Right lobe of liver (tissue), 6 donors: ENCODE measurements at regions not wholly inside any gene's neighbourhood (a gene's known extent, or its start where the extent isn't known, plus 50 kb on each side); places are given as distances from the start of the nearest gene placed in this dataset.

Source experiments
- ATAC-seq, 4 donors: fragments of 200-7000 bp; cut with Tn5 transposase; one replicate each; pipeline ENCODE4 v1.9.1; 2020; ENCODE audit warnings: mild to moderate bottlenecking in 4 of 4, moderate library complexity in 4 of 4
- DNase-seq, 3 donors: peaks; one replicate each; pipeline ENCODE4 v3.0.0-alpha.2; 2020
- H3K27ac ChIP-seq, 3 donors: fragments of 200-600 bp; one replicate each; pipeline ENCODE4 v1.8.0; 2022
- H3K27me3 ChIP-seq, 2 donors: fragments of 200-600 bp; one replicate each; pipeline ENCODE4 v1.8.0; 2022
- H3K36me3 ChIP-seq, 4 donors: fragments of 200-600 bp; sonication (generic) in 1 of 4; one replicate each; pipeline versions ENCODE4 v1.5.1 to v1.8.0; 2017 to 2022; ENCODE audit warnings: control low read depth in 1 of 4
- H3K4me1 ChIP-seq, 4 donors: fragments of 200-600 bp; sonication (generic) in 1 of 4; one replicate each; pipeline versions ENCODE4 v1.5.1 to v1.8.0; 2017 to 2022; ENCODE audit warnings: control low read depth in 1 of 4
- H3K4me3 ChIP-seq, 3 donors: fragments of 200-600 bp; one replicate each; pipeline ENCODE4 v1.8.0; 2022
- H3K9me3 ChIP-seq, 4 donors: fragments of 200-600 bp; sonication (generic) in 1 of 4; one replicate each; pipeline versions ENCODE4 v1.5.1 to v1.8.0; 2017 to 2022; ENCODE audit warnings: control low read depth in 1 of 4
- POLR2A ChIP-seq: fragments of 450-650 bp; IDR thresholded peaks from one replicate; pipeline ENCODE4 v1.6.1; 2017; ENCODE audit warnings: antibody characterized with exemption, mild to moderate bottlenecking
- WGBS: methylation state at CpG from one replicate; pipeline ENCODE4 v1.1.6; 2018; ENCODE audit warnings: low coverage, low lambda C conversion rate; ENCODE audit not compliant: insufficient coverage; ENCODE audit errors: missing lambda C conversion rate; 5-methylcytosine and 5-hydroxymethylcytosine counted together
- intact Hi-C, 2 donors: fragments of 100-400 bp; cut with DNase I; formaldehyde crosslinking; loops; one replicate each; pipeline versions ENCODE4 v1.11.2 to v1.14.1; 2022
- TF ChIP-seq, protein P1 (sequence below), 4 donors: fragments of 200-600 bp in 3 of 4; fragments of 450-650 bp in 1 of 4; IDR thresholded peaks; one replicate each; pipeline versions ENCODE4 v1.5.1 to v1.8.0; 2016 to 2022; ENCODE audit warnings: antibody characterized with exemption in 4 of 4, mild to moderate bottlenecking in 2 of 4
- donor health status: DM: no; HTN: yes; CAD: no.
- donor health status: DM: no; HTN: no; CAD: no.
- donor health status: DM: no; HTN: no; CAD: no.
- donor health status: DM: no; HTN: yes; CAD: no.
- donor health status: DM: no; HTN: yes; CAD: no.

DNA sequence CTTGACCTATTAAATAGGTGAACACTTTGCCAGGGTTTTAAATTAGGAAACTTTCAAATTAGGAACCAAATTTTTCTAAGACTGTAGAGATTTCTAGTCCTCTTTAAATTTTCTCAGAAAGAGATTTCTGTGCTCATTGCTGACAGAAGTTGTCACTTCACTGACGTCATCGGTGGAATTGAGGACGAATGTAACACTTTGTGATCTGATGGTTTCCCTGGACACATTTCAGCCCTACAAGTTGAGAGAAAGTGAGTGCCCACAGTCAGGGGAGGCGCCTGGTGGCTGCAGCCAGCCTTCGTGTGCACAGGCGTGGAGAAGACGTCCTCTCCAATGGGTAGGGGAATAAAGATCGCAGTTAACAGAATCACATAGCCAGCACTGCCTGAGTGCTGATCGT is 396.5 kb upstream of the TSHZ3 start:
- WGBS: 61% methylated on average over 8 of the region's 9 CpGs
- Histone ChIP-seq H3K4me3 (no peak overlapping the region), H3K4me1 (no peaks in the 10 kb centered on the region), H3K36me3 (no peaks in the 10 kb centered on the region), H3K27ac (no peak overlapping the region), H3K27me3 (no peaks in the 10 kb centered on the region), H3K9me3 (no peaks in the 10 kb centered on the region)
- TF ChIP-seq, protein P1, sequence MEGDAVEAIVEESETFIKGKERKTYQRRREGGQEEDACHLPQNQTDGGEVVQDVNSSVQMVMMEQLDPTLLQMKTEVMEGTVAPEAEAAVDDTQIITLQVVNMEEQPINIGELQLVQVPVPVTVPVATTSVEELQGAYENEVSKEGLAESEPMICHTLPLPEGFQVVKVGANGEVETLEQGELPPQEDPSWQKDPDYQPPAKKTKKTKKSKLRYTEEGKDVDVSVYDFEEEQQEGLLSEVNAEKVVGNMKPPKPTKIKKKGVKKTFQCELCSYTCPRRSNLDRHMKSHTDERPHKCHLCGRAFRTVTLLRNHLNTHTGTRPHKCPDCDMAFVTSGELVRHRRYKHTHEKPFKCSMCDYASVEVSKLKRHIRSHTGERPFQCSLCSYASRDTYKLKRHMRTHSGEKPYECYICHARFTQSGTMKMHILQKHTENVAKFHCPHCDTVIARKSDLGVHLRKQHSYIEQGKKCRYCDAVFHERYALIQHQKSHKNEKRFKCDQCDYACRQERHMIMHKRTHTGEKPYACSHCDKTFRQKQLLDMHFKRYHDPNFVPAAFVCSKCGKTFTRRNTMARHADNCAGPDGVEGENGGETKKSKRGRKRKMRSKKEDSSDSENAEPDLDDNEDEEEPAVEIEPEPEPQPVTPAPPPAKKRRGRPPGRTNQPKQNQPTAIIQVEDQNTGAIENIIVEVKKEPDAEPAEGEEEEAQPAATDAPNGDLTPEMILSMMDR (IDR thresholded peaks at IDR 0.05): no peak
- no peak for TF ChIP-seq POLR2A
- ATAC-seq (no peak), DNase-seq (no peak)
- intact Hi-C loops: no loop called here

DNA sequence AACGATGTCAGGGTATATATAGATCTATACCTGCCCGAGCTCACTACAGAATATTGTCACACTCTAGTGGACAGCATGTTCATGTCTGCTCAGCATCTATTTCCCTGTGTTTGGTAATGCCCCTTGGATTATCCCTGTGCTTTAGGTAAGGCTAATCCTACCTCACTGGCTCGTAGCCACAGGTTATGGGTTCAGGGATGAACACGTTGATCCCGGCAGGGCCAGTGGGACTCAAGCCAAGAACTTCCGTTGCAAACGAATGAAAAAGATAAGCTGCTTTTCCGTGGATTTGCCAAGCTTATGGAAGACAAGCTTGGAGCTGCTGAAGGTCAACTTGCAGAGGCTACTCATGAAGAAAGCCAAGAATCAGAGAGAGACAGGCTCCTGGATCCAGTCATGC is 400.0 kb upstream of the TSHZ3 start:
- WGBS: 40% methylated on average over 6 of the region's 8 CpGs
- ATAC-seq: no peak
- intact Hi-C loops: no loop called here
- no peaks in the 10 kb centered on the region for H3K4me1 ChIP-seq
- TF ChIP-seq, protein P1 (IDR thresholded peaks at IDR 0.05): no peak
- no peak for TF ChIP-seq POLR2A
- no peak overlapping the region for H3K4me3 ChIP-seq
- H3K36me3 ChIP-seq: no peaks in the 10 kb centered on the region
- no peaks in the 10 kb centered on the region for H3K9me3 ChIP-seq
- no peaks in the 10 kb centered on the region for H3K27me3 ChIP-seq
- DNase-seq: peak in 1 of 3 donors; percentile 50
- no peak overlapping the region for H3K27ac ChIP-seq

DNA sequence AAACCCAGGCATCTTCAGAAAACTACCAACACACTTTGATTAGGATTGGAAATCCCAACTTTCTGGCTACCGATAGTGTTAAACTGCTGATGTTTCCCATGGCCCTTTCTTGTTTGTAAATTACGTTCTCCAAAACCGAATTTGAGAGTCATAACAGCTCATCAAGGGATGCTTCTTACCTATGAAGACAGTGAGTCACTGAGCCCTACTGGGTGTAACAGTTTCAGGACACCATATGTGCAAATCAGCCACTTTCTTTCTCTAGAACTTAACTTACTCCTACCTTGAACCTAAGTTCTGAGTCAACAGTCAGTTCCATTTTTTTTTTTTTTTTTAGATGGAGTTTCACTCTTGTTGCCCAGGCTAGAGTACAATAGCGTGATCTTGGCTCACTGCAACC is 410.1 kb upstream of the TSHZ3 start:
- H3K27ac ChIP-seq: no peak overlapping the region
- intact Hi-C loops: no loop called here
- H3K4me3 ChIP-seq: no peak overlapping the region
- H3K36me3 ChIP-seq: no peaks in the 10 kb centered on the region
- no peak for DNase-seq
- no peak for TF ChIP-seq POLR2A
- TF ChIP-seq, protein P1 (IDR thresholded peaks at IDR 0.05): no peak
- H3K4me1 ChIP-seq: no peaks in the 10 kb centered on the region
- H3K9me3 ChIP-seq: no peaks in the 10 kb centered on the region
- ATAC-seq: no peak
- no peaks in the 10 kb centered on the region for H3K27me3 ChIP-seq
- 71% methylated on average over 4 of the region's 4 CpGs for WGBS

DNA sequence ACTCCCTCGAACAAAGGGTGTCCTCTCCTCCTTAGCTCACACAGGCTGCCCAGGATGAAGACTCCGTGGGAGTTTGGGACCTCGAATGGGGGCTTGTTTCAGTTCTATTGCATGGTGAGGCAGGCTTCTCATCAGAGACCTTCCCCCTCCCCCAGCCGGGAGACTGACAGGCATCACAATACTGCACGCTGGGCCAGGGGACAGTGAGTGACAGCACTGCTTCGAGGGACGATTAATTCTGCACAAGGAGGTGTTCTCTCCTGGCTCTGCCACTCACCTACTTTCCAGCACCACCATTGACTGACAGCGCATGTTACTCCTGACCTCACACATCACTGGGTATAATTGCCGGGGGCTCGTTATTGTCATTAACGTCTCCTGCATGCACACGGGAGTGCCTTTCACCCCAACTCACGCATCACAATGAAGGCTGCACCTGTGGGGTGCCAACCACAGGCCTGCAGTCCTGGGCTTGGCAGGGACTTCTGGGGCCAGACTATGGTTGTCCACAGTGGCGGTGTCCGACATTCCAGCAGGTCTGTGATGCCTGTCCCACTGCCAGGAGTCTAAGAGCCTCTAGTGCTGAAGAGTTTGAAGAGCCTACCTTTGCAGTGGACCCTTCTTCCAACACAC is 412.2 kb upstream of the TSHZ3 start:
- intact Hi-C loops: no loop called here
- ATAC-seq (no peak), DNase-seq (no peak)
- no peaks in the 10 kb centered on the region for H3K36me3 ChIP-seq
- no peak overlapping the region for H3K4me3 ChIP-seq
- no peaks in the 10 kb centered on the region for H3K4me1 ChIP-seq
- H3K27me3 ChIP-seq: no peaks in the 10 kb centered on the region
- WGBS: 20% methylated on average over 1 of the region's 15 CpGs
- TF ChIP-seq, protein P1 (IDR thresholded peaks at IDR 0.05): no peak
- TF ChIP-seq POLR2A: no peak
- no peaks in the 10 kb centered on the region for H3K9me3 ChIP-seq
- H3K27ac ChIP-seq: no peak overlapping the region

DNA sequence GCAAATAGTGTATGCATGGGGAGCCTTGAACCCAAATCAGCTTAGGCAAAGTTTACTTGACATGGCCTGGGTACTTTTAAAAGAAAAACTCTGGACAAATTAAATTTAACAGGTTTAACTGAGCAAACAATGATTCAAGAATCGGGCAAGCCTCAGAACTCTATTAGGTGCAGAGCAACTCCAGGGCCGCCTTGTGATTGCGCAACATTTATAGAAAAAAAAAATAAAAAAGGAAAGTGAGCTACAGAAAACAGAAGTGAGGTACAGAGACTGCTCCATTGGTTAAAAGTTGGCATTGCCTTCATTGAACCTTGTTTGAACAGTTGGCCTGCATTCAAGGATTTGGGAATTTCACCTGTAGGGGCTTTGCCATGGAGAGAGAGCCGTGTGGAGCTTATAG is 421.0 kb upstream of the TSHZ3 start:
- H3K9me3 ChIP-seq: no peaks in the 10 kb centered on the region
- no peak overlapping the region for H3K4me3 ChIP-seq
- intact Hi-C loops: no loop called here
- no peaks in the 10 kb centered on the region for H3K4me1 ChIP-seq
- H3K27me3 ChIP-seq: no peaks in the 10 kb centered on the region
- WGBS: 58% methylated on average over 4 of the region's 4 CpGs
- ATAC-seq (no peak), DNase-seq (no peak)
- H3K27ac ChIP-seq: no peak overlapping the region
- H3K36me3 ChIP-seq: no peaks in the 10 kb centered on the region
- no peak for TF ChIP-seq POLR2A
- TF ChIP-seq, protein P1 (IDR thresholded peaks at IDR 0.05): no peak
